ENCODE measurements at regions not wholly inside any gene's neighbourhood (a gene's known extent, or its start where the extent isn't known, plus 50 kb on each side); places are given as distances from the start of the nearest gene placed in this dataset.

DNA sequence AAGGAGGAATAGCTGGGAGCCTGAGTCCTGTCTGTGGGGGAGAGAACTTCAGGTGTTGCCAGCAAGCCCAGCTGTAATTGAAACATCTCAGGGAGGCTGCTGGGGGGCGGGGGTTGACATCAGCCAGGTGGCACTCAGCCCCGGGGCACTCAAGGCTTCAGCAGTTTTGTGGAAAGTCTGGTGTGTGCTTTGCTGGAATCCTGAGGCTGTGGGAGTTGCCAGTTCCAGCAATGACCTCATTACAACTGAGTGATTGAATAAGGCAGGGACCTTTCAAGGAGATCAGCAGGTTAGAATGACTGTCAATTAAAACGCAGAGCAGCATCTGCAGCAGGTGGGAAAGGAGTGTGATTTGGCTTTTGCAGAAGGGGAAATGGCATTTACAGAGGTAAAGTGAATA is 75.7 kb downstream of the FAM43A start:
- no peaks in the 10 kb centered on the region for H3K9me3 ChIP-seq
- no peaks in the 10 kb centered on the region for H3K36me3 ChIP-seq
- H3K4me3 ChIP-seq = no peak overlapping the region
- DNase-seq (ENCODE audit: low spot score) = no peak
- no peaks in the 10 kb centered on the region for H3K4me1 ChIP-seq (replicated peaks)
- TF ChIP-seq POLR2AphosphoS5 (IDR thresholded peaks at IDR 0.05) (no peak), POLR2A (IDR thresholded peaks at IDR 0.05) (no peak)
- TF ChIP-seq, protein P1, sequence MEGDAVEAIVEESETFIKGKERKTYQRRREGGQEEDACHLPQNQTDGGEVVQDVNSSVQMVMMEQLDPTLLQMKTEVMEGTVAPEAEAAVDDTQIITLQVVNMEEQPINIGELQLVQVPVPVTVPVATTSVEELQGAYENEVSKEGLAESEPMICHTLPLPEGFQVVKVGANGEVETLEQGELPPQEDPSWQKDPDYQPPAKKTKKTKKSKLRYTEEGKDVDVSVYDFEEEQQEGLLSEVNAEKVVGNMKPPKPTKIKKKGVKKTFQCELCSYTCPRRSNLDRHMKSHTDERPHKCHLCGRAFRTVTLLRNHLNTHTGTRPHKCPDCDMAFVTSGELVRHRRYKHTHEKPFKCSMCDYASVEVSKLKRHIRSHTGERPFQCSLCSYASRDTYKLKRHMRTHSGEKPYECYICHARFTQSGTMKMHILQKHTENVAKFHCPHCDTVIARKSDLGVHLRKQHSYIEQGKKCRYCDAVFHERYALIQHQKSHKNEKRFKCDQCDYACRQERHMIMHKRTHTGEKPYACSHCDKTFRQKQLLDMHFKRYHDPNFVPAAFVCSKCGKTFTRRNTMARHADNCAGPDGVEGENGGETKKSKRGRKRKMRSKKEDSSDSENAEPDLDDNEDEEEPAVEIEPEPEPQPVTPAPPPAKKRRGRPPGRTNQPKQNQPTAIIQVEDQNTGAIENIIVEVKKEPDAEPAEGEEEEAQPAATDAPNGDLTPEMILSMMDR (IDR thresholded peaks at IDR 0.05) = no peak
- WGBS = 11% methylated on average over 3 of the region's 3 CpGs
- no peaks in the 10 kb centered on the region for H3K27me3 ChIP-seq (replicated peaks; ENCODE audit: insufficient read depth)
- no peak overlapping the region for H3K27ac ChIP-seq
- intact Hi-C loops (cut with DNase I) = loop anchor here (10.0 kb wide), 1 partner anchor 103 kb away; no protein-coding TSS in a partner anchor

DNA sequence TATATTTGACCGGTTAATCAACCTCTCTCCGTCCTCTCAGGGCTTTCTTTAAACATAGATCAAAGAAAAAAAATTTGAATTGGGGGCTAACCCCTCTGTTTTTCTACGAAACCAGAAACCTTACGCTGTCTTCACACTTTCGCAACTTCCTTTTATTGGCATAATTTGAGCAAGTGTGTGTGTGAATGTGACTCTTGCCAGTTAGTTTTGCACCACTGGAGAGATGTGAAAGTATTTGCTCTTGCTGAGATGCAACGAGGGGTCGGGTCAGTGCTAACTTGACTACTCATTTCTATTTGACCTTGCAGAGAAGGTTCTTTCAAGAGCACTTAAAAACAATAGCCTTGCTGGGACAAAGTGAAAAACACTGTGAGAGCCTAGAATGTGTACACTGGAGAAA is 81.2 kb downstream of the FAM43A start:
- intact Hi-C loops (cut with DNase I) = loop anchor here (10.0 kb wide), 1 partner anchor 98 kb away; no protein-coding TSS in a partner anchor
- Histone ChIP-seq H3K27ac (no peak overlapping the region), H3K4me3 (no peak overlapping the region), H3K4me1 (replicated peaks) (no peaks in the 10 kb centered on the region), H3K27me3 (replicated peaks; ENCODE audit: insufficient read depth) (no peaks in the 10 kb centered on the region), H3K9me3 (no peaks in the 10 kb centered on the region), H3K36me3 (no peaks in the 10 kb centered on the region)
- no peak for TF ChIP-seq POLR2AphosphoS5 (IDR thresholded peaks at IDR 0.05)
- TF ChIP-seq, protein P1 (IDR thresholded peaks at IDR 0.05) = no peak
- TF ChIP-seq POLR2A (IDR thresholded peaks at IDR 0.05) = no peak
- WGBS = 67% methylated on average over 7 of the region's 7 CpGs
- no peak for DNase-seq (ENCODE audit: low spot score)

DNA sequence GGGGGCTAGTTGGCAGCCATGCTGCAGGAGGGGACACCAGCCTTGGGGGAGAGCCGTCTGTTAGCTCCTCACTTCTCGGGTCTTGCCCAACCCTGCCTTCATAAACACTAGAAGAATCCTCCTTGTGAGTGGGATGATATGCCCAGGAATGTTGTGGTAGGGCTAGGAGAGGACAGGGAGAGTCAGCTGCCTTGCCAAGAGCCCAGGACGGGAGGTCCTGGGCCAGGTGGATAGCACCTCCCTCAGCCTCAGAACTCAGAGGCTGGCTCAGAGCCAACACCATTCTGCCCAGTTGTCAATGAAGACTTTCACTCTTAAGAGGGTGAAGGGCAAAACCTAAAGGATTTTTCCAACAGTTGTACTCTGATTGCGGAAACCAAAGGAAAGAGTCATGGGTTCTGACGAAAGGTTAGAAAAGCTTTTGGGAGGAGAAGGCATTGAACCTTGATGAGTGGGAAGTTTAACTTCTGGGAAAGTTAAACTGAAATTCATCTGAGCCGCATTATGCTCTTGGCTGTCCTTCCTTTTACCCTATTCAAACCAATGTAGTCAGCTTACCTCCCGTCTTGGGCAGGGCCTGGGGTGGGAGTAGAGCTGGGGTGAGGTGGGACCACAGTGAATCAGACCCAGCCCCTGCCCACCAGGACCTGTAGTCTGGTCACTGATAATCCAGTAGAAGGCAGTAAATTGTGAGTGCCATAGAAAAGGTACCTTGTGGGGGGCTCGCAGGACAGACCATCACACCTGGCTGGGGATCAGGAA is 81.9 kb downstream of the FAM43A start:
- Histone ChIP-seq H3K27ac (no peak overlapping the region), H3K27me3 (replicated peaks; ENCODE audit: insufficient read depth) (no peaks in the 10 kb centered on the region), H3K36me3 (no peaks in the 10 kb centered on the region), H3K4me1 (replicated peaks) (peaks cover 2% of the 10 kb centered on the region), H3K4me3 (no peak overlapping the region), H3K9me3 (no peaks in the 10 kb centered on the region)
- no peak for DNase-seq (ENCODE audit: low spot score)
- WGBS = 80% methylated on average over 8 of the region's 8 CpGs
- TF ChIP-seq POLR2AphosphoS5 (IDR thresholded peaks at IDR 0.05) (no peak), POLR2A (IDR thresholded peaks at IDR 0.05) (no peak)
- TF ChIP-seq, protein P1 (IDR thresholded peaks at IDR 0.05) = no peak
- intact Hi-C loops (cut with DNase I) = loop anchor here (10.0 kb wide), 1 partner anchor 97 kb away; no protein-coding TSS in a partner anchor

DNA sequence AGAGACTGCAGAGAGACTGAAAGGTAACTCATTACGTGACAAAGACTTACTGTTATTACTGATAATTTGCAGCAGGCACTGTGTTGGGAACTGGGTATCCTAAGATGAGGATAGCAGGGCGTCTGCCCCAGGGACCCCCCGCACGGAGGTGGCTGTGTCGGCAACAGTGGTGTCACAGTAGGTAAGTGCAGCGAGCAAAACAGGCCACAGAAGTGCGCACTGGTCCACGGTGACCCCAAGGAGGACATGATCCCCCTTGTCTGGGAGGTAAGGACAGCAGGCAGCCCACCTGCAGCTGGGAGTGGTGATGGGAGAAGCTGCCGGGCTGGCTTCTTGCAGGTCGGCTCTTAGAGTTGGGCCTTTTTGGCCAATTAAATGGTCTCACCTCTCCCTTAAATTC is 82.9 kb downstream of the FAM43A start:
- Histone ChIP-seq H3K27ac (no peak overlapping the region), H3K4me3 (no peak overlapping the region), H3K27me3 (replicated peaks; ENCODE audit: insufficient read depth) (no peaks in the 10 kb centered on the region), H3K36me3 (no peaks in the 10 kb centered on the region), H3K9me3 (no peaks in the 10 kb centered on the region), H3K4me1 (replicated peaks) (peaks cover 2% of the 10 kb centered on the region)
- WGBS = 81% methylated on average over 10 of the region's 10 CpGs
- TF ChIP-seq, protein P1 (IDR thresholded peaks at IDR 0.05) = no peak
- TF ChIP-seq POLR2AphosphoS5 (IDR thresholded peaks at IDR 0.05) = no peak
- no peak for TF ChIP-seq POLR2A (IDR thresholded peaks at IDR 0.05)
- intact Hi-C loops (cut with DNase I) = loop anchor here (10.0 kb wide), 1 partner anchor 96 kb away; no protein-coding TSS in a partner anchor
- no peak for DNase-seq (ENCODE audit: low spot score)

Measured in prostate gland (tissue), 2 donors.